ENCODE measurements at regions not wholly inside any gene's neighbourhood (a gene's known extent, or its start where the extent isn't known, plus 50 kb on each side); places are given as distances from the start of the nearest gene placed in this dataset.

DNA sequence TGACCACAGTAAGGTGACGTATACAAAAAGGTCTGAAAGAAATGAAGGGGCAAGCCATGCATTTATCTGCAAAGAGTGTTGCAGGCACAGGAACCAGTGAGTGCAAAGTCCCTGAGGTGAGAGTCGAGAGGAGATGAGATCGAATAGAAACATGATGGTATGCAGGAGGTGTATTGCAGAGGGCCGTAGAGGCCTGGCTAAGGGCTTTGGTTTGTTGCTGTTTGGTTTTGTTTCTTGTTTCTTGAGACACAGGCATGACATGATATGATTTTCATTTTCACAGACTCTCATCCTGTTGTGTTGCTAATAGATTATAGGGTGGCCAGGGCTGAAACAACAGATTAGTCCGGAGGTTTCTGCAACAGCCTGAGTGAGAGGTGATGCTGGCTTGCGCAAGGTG, 80.4 kb downstream of the HSPH1 start:
- no peak for DNase-seq
- in situ Hi-C loops (cut with HindIII; ENCODE audit: low pct_ligation_motif_present, low pct_unique_long_range_greater_than_20kb, low sequenced_read_pairs) = no loop called here

- in situ Hi-C loops (cut with HindIII; ENCODE audit: low pct_ligation_motif_present, low pct_unique_long_range_greater_than_20kb, low sequenced_read_pairs) = no loop called here
- DNase-seq = no peak
Measured at GRCh38 chr13:31074756-31075155, 86.9 kb downstream of the HSPH1 start.

GRCh38 chr13:31073859-31074718, 87.6 kb downstream of the HSPH1 start:
- no peak for DNase-seq

DNA sequence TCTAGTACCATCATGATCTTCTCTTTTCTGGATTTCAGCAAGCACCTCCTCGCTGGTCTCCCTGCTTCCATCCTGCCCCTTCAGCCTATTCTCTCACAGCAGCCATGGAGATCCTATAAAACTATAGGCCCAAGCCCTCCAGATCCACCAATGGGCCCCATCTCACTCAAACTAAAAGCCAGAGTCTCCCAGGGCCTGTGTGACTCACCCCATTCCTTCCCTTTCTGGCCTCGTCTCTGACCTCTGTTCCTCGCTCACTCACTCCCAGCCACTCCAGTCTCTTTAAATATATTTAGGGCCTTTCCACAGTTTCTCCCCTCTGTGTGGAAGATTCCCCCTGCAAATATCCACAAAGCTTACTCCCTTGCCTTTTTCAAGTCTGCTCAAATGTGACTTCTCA, 89.7 kb downstream of the HSPH1 start:
- no peak for DNase-seq
- in situ Hi-C loops (cut with HindIII; ENCODE audit: low pct_ligation_motif_present, low pct_unique_long_range_greater_than_20kb, low sequenced_read_pairs) = no loop called here

More at GRCh38 chr13:31073859-31074718, 87.6 kb downstream of the HSPH1 start:
- in situ Hi-C loops (cut with HindIII; ENCODE audit: low pct_ligation_motif_present, low pct_unique_long_range_greater_than_20kb, low sequenced_read_pairs) = no loop called here

DNA sequence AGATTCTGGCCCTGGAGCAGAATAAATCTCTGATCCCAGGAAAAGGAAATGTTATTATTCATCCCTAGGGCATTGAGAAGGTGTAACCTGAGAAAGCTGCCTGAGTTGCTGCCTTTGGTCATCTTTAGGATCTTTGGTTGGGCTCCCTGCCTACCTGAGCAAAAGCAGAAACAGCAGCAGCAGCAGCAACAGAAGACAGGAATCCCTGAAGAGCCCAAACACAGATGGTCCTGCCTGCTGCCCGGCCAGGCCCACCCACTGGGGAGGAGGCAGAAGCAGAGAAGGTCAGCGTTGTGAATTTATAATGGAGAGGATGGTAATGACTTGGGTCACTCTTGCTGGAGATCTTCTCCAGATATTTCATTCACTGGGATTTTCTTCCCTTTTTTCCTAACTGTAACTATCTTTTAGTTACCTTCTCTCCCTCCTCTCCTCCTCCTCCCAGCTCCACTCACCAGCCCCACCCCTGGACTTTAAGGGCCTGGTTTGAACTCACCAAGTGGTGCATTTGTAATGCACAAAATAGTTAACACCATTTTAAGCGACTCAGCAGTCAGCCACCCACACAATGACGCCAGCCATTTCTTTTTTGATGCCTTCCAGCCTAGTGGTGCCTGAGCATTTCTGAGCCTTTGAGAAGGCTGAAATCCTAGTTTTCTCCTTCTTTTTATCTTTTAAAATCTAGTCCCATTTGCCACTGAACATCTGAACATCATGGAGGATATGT, 91.7 kb downstream of the HSPH1 start:
- in situ Hi-C loops (cut with HindIII; ENCODE audit: low pct_ligation_motif_present, low pct_unique_long_range_greater_than_20kb, low sequenced_read_pairs) = no loop called here
- no peak for DNase-seq

DNA sequence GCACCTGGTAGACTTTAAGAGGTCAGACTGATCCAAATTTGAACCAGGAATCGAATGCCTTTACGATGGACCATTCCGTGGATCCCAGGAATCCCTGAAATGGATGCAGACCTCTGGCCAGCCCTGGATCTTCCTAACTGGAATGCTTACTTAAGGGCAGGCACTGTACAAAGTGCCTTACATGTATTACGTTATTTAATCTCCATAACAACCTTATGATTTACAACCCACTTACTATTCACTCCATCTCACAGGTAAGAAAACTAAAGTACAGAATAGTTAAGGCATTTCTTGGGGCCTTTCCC, 93.6 kb downstream of the HSPH1 start:
- DNase-seq = no peak
- in situ Hi-C loops (cut with HindIII; ENCODE audit: low pct_ligation_motif_present, low pct_unique_long_range_greater_than_20kb, low sequenced_read_pairs) = no loop called here

GRCh38 chr13:31067416-31068118, 94.1 kb downstream of the HSPH1 start:
- in situ Hi-C loops (cut with HindIII; ENCODE audit: low pct_ligation_motif_present, low pct_unique_long_range_greater_than_20kb, low sequenced_read_pairs) = no loop called here

DNA sequence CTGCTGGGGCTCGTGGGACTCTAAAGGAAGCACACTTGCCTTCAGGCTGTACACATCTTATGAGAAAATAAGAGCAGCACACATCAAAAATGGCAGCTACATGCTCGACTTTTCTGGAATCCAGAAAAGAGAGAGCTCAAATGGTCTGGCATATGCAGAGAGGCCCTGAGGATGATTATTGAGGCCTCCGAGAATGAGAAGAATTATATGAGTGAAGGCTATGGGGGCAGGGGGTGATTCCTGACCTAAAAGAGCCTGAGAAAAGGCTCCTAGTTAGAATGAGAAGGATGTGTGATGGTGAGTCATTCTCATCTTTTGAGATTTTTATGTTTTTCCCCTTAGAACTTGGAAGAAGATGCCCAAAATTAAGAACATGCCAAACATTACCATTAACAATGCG, 97.1 kb downstream of the HSPH1 start:
- DNase-seq = no peak
- in situ Hi-C loops (cut with HindIII; ENCODE audit: low pct_ligation_motif_present, low pct_unique_long_range_greater_than_20kb, low sequenced_read_pairs) = no loop called here

More at GRCh38 chr13:31067416-31068118, 94.1 kb downstream of the HSPH1 start:
- peak; percentile 15 for DNase-seq

GRCh38 chr13:31063772-31064171, 97.9 kb downstream of the HSPH1 start:
- DNase-seq = no peak
- in situ Hi-C loops (cut with HindIII; ENCODE audit: low pct_ligation_motif_present, low pct_unique_long_range_greater_than_20kb, low sequenced_read_pairs) = no loop called here

GRCh38 chr13:31060655-31061054, 101.0 kb downstream of the HSPH1 start:
- in situ Hi-C loops (cut with HindIII; ENCODE audit: low pct_ligation_motif_present, low pct_unique_long_range_greater_than_20kb, low sequenced_read_pairs) = no loop called here
- no peak for DNase-seq

GRCh38 chr13:31060220-31060619, 101.5 kb downstream of the HSPH1 start:
- DNase-seq = no peak
- in situ Hi-C loops (cut with HindIII; ENCODE audit: low pct_ligation_motif_present, low pct_unique_long_range_greater_than_20kb, low sequenced_read_pairs) = no loop called here

DNA sequence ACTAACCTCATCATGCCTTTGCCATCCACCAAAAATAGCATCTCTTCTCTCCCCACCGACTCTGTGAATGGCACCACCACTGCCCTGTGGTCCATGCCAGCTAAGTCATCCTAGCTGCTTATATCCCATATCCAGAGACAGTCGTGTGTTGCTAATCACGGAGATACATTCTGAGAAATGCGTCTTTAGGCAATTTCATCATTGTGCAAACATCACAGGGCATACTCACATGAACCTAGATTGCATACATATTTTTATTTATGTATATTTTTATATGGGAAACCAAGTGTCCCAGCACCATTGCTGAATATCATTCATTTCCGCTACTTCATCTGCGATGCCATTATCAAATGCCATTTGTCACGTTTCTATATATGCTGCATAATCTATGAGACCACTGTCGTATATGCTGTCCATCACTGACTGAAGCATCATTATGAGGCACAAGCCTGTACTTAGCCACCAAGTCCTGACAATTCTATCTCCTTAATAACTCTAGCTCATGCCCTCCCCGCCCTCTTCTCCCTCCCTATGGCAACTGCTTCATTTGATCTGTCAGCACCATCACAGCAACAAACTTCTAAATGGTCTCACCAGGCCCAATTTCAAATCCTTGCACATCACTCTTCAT, 104.2 kb downstream of the HSPH1 start:
- in situ Hi-C loops (cut with HindIII; ENCODE audit: low pct_ligation_motif_present, low pct_unique_long_range_greater_than_20kb, low sequenced_read_pairs) = no loop called here
- DNase-seq = no peak

DNA sequence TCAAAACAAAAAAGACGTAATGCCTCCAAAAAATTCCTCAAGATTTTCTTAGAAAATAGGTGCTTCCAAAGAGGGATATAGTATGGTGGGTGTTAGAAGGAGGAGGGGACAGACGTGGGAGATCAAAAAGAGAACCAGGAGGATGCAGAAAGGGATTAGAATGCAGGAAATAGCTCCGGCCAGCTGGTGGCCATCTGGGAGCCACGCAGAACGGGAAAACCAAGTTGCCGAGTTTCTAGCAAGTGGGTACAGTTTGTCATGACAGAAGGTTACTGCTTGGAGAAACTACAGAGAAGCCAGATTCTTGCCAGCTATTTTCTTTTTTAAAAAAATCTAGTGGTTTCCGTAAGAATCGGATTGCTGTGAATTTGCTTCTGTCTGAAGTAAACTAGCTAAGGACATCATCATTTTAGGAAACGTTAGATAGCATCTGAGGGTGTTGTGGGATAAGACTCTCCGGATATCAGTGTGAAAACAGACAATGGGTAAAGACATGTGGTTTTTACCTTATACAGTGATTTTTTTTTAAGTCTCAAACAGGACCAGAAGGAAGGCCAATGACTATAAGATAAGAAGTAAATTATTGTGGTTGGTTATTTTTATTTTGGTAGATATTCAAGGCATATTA, 104.9 kb downstream of the HSPH1 start:
- in situ Hi-C loops (cut with HindIII; ENCODE audit: low pct_ligation_motif_present, low pct_unique_long_range_greater_than_20kb, low sequenced_read_pairs) = no loop called here
- DNase-seq = no peak

DNA sequence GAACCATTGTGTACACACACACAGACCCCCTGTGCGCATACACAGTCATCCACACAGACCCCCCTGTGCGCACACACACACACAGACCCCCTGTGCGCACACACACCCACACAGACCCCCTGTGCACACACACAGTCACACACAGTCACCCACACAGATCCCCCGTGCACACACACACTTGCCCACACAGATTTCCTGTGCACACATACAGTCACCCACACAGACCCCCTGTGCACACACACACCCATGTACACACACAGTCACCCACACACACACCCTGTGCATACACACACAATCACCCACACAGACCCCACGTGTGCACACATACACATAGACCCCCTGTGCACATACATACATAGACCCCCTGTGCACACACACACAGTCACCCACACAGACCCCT, 106.1 kb downstream of the HSPH1 start:
- in situ Hi-C loops (cut with HindIII; ENCODE audit: low pct_ligation_motif_present, low pct_unique_long_range_greater_than_20kb, low sequenced_read_pairs) = no loop called here
- no peak for DNase-seq

DNA sequence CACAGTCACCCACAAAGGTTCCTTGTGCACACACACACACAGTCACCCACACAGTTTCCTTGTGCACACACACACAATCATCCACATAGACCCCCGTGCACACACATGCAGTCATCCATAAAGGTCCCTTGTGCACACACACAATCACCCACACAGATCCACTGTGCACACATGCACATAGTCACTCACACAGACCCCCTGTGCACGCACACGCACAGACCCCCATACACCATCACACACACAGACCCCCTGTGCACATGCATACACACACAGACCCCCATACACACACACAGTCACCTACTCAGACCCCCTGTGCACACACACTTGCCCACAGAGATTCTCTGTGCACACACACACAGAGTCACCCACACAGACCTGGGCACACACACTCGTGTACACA, 107.1 kb downstream of the HSPH1 start:
- in situ Hi-C loops (cut with HindIII; ENCODE audit: low pct_ligation_motif_present, low pct_unique_long_range_greater_than_20kb, low sequenced_read_pairs) = no loop called here
- no peak for DNase-seq

DNA sequence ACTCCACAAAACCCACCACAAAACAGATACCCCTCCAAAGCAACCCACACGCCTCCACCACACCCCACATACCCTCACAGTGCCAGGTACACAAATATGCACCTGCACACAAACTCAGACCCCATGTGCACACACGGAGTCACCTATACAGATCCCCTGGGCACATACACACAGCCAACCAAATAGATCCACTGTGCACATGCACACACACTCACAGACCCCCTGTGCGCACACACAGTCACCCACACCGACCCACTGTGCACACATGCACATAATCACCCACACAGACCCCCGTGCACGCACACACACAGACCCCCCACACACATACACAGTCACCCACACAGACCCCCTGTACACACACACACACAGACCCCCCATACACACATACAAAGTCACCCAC, 107.8 kb downstream of the HSPH1 start:
- DNase-seq = no peak
- in situ Hi-C loops (cut with HindIII; ENCODE audit: low pct_ligation_motif_present, low pct_unique_long_range_greater_than_20kb, low sequenced_read_pairs) = no loop called here

GRCh38 chr13:31053091-31053490, 108.6 kb downstream of the HSPH1 start:
- no peak for DNase-seq
- in situ Hi-C loops (cut with HindIII; ENCODE audit: low pct_ligation_motif_present, low pct_unique_long_range_greater_than_20kb, low sequenced_read_pairs) = no loop called here

- no peak for DNase-seq
- in situ Hi-C loops (cut with HindIII; ENCODE audit: low pct_ligation_motif_present, low pct_unique_long_range_greater_than_20kb, low sequenced_read_pairs) = no loop called here
Measured at GRCh38 chr13:31052478-31052877, 109.2 kb downstream of the HSPH1 start.

DNA sequence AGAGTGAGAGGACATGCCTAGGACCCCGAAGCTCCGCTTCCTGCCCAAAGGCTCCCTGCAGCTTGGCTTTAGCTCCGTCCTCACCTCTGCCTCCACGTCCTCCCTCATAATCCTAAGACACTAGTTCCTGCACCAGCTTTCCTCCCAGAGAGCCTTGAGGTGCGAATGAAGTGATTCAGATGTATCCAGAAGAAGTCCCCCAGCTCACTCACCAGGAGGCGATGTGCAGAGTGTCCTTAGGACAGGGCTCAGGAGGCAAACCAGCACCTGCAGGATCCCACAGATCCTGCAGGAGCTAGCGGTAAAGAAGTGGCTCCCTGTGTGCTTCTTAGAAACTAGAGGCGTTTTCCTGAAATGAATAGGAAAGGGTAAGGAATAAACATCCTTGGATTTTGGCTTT, 109.7 kb downstream of the HSPH1 start:
- in situ Hi-C loops (cut with HindIII; ENCODE audit: low pct_ligation_motif_present, low pct_unique_long_range_greater_than_20kb, low sequenced_read_pairs) = no loop called here
- DNase-seq = no peak
